WTC11 (cell line): ENCODE measurements at regions not wholly inside any gene's neighbourhood (a gene's known extent, or its start where the extent isn't known, plus 50 kb on each side); places are given as distances from the start of the nearest gene placed in this dataset.

Experiments used
- ATAC-seq: fragments of 200-7000 bp; cut with Tn5 transposase; 2 replicates; pipeline ENCODE4 v1.10.0; 2021; ENCODE audit warnings: mild to moderate bottlenecking, moderate library complexity
- CTCF ChIA-PET: fragments of 300-600 bp; sonication (Branson Sonifier 250); formaldehyde crosslinking; loops from one replicate; lab custom pipeline; 2021; ENCODE audit warnings: antibody characterized with exemption; lab: Charles Lee
- POLR2A ChIA-PET: fragments of 350-600 bp; sonication (Branson Sonifier 250); formaldehyde crosslinking; loops from one replicate; lab custom pipeline; 2021; ENCODE audit warnings: antibody characterized with exemption; lab: Charles Lee
- DNase-seq: peaks from one replicate; pipeline ENCODE4 v3.0.0; 2021; ENCODE audit warnings: low spot score
- H3K27ac Mint-ChIP-seq: 2 replicates; pipeline ENCODE4 v1.8.0; 2021; ENCODE audit warnings: mixed read lengths
- H3K27me3 Mint-ChIP-seq: 2 replicates; pipeline ENCODE4 v1.8.0; 2021; ENCODE audit warnings: low read depth, mild to moderate bottlenecking, moderate library complexity, mixed read lengths
- H3K36me3 Mint-ChIP-seq: 2 replicates; pipeline ENCODE4 v1.8.0; 2021; ENCODE audit warnings: mixed read lengths
- H3K4me1 Mint-ChIP-seq: 2 replicates; pipeline ENCODE4 v1.8.0; 2022; ENCODE audit warnings: mixed read lengths
- H3K4me3 Mint-ChIP-seq: 2 replicates; pipeline ENCODE4 v1.8.0; 2021; ENCODE audit warnings: mild to moderate bottlenecking, moderate library complexity, mixed read lengths
- H3K9me3 Mint-ChIP-seq: 2 replicates; pipeline ENCODE4 v1.8.0; 2021; ENCODE audit warnings: mixed read lengths
- ATF1 ChIP-seq: sonication (generic); formaldehyde crosslinking; IDR thresholded peaks from 2 replicates; pipeline ENCODE4 v1.8.1; 2023; ENCODE audit warnings: mild to moderate bottlenecking, moderate library complexity, missing genetic modification reagents
- ATF3 ChIP-seq: sonication (generic); formaldehyde crosslinking; conservative IDR thresholded peaks from 2 replicates; pipeline ENCODE4 v1.8.1; 2022; ENCODE audit warnings: mild to moderate bottlenecking, missing genetic modification reagents
- CBFB ChIP-seq: sonication (generic); formaldehyde crosslinking; IDR thresholded peaks from 2 replicates; pipeline ENCODE4 v1.8.1; 2022; ENCODE audit warnings: mild to moderate bottlenecking, low read depth, missing genetic modification reagents
- CREB1 ChIP-seq: sonication (generic); formaldehyde crosslinking; IDR thresholded peaks from 2 replicates; pipeline ENCODE4 v1.8.0; 2023; ENCODE audit warnings: mild to moderate bottlenecking, missing genetic modification reagents
- IRF2 ChIP-seq: sonication (generic); formaldehyde crosslinking; IDR thresholded peaks from 2 replicates; pipeline ENCODE4 v1.8.0; 2022; ENCODE audit warnings: low read depth, missing genetic modification reagents, borderline replicate concordance
- JUN ChIP-seq: sonication (generic); formaldehyde crosslinking; IDR thresholded peaks from 2 replicates; pipeline ENCODE4 v1.8.0; 2023; ENCODE audit warnings: mild to moderate bottlenecking, missing genetic modification reagents
- NFE2L1 ChIP-seq: sonication (generic); formaldehyde crosslinking; IDR thresholded peaks from 2 replicates; pipeline ENCODE4 v1.8.1; 2023; ENCODE audit warnings: missing genetic modification reagents
- NFYB ChIP-seq: sonication (generic); formaldehyde crosslinking; conservative IDR thresholded peaks from 2 replicates; pipeline ENCODE4 v1.8.0; 2022; ENCODE audit warnings: low read depth, missing genetic modification reagents
- NR1H2 ChIP-seq: sonication (generic); formaldehyde crosslinking; IDR thresholded peaks from 2 replicates; pipeline ENCODE4 v1.9.0; 2021; ENCODE audit warnings: mild to moderate bottlenecking, moderate library complexity, missing genetic modification reagents
- OVOL2 ChIP-seq: fragments of 250-450 bp; sonication (Bioruptor Pico); IDR thresholded peaks from 2 replicates; pipeline ENCODE4 v1.9.0; 2021; ENCODE audit warnings: mild to moderate bottlenecking, borderline replicate concordance
- PRDM15 ChIP-seq: sonication (generic); formaldehyde crosslinking; IDR thresholded peaks from 2 replicates; pipeline ENCODE4 v1.8.0; 2022; ENCODE audit warnings: missing genetic modification reagents
- TCF7 ChIP-seq: sonication (generic); formaldehyde crosslinking; IDR thresholded peaks from 2 replicates; pipeline ENCODE4 v1.8.0; 2022; ENCODE audit warnings: mild to moderate bottlenecking, low read depth, missing genetic modification reagents, moderate library complexity
- TEAD1 ChIP-seq: sonication (generic); formaldehyde crosslinking; IDR thresholded peaks from 2 replicates; pipeline ENCODE4 v1.8.0; 2022; ENCODE audit warnings: mild to moderate bottlenecking, missing genetic modification reagents
- TP53 ChIP-seq: sonication (generic); formaldehyde crosslinking; IDR thresholded peaks from 2 replicates; pipeline ENCODE4 v1.8.1; 2023; ENCODE audit warnings: mild to moderate bottlenecking, missing genetic modification reagents
- ZNF532 ChIP-seq: fragments of 250-450 bp; sonication (Bioruptor Pico); IDR thresholded peaks from 2 replicates; pipeline ENCODE4 v1.9.0; 2021; ENCODE audit warnings: mild to moderate bottlenecking, borderline replicate concordance
- ZSCAN18 ChIP-seq: fragments of 250-450 bp; sonication (Bioruptor Pico); IDR thresholded peaks from 2 replicates; pipeline ENCODE4 v2.1.2; 2022; ENCODE audit warnings: mild to moderate bottlenecking, moderate library complexity
- TF ChIP-seq, protein P1 (sequence below): sonication (generic); formaldehyde crosslinking; IDR thresholded peaks from 2 replicates; pipeline ENCODE4 v1.8.1; 2023; ENCODE audit warnings: mild to moderate bottlenecking, missing genetic modification reagents, borderline replicate concordance
- TF ChIP-seq, protein P2 (sequence below): sonication (generic); formaldehyde crosslinking; IDR thresholded peaks from 2 replicates; pipeline ENCODE4 v1.8.1; 2023; ENCODE audit warnings: mild to moderate bottlenecking, missing genetic modification reagents

DNA sequence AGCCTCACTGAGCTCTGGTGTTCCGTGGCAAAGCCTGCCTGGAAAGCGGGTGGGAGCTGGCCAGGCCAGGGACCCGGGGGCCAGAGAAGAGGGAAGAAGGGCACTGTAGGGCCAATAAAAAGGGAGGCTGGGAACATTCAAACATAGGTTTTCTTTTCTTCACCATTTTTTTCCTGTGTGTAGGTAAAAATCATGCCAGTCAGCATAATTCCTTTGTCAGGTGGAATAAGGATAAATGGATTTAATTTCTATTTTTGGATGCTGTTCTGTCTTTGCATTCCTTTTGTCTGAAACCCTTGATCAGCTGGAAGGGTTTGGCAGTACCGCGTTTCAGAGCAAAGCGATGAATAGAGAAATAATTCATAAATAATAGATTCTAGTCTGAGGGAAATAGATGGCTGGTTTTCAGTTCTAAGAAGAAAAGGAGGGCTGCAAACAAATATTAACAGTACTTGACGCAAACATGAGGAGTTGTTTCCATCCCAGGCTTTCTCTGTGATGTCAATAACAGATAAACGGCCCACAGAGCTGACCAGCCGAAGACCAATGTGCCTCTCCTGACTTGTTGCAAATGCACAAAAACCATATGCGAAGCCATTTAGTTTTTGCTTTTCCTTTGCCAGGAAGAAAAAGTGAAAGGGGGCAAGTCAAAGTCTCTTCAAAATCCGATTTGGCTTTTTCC is 384.4 kb downstream of the TSN start:
- Mint-ChIP-seq H3K4me3 (no peak overlapping the region), H3K27ac (no peak overlapping the region), H3K27me3 (no peaks in the 10 kb centered on the region; the same call in 1 of the 2 replicates), H3K4me1 (peaks cover 10% of the 10 kb centered on the region), H3K36me3 (no peaks in the 10 kb centered on the region), H3K9me3 (0 out of 2 replicates have a peak, but pooled peaks cover 9% of the 10 kb centered on the region)
- CTCF ChIA-PET = interaction anchor here (1.7 kb wide), 1 partner anchor 329 kb away, joined by 7 read pairs; no protein-coding TSS in a partner anchor
- TF ChIP-seq ATF1 = no peak
- no peak for TF ChIP-seq ZSCAN18 (CRISPR knock-in tag)
- TF ChIP-seq, protein P1, sequence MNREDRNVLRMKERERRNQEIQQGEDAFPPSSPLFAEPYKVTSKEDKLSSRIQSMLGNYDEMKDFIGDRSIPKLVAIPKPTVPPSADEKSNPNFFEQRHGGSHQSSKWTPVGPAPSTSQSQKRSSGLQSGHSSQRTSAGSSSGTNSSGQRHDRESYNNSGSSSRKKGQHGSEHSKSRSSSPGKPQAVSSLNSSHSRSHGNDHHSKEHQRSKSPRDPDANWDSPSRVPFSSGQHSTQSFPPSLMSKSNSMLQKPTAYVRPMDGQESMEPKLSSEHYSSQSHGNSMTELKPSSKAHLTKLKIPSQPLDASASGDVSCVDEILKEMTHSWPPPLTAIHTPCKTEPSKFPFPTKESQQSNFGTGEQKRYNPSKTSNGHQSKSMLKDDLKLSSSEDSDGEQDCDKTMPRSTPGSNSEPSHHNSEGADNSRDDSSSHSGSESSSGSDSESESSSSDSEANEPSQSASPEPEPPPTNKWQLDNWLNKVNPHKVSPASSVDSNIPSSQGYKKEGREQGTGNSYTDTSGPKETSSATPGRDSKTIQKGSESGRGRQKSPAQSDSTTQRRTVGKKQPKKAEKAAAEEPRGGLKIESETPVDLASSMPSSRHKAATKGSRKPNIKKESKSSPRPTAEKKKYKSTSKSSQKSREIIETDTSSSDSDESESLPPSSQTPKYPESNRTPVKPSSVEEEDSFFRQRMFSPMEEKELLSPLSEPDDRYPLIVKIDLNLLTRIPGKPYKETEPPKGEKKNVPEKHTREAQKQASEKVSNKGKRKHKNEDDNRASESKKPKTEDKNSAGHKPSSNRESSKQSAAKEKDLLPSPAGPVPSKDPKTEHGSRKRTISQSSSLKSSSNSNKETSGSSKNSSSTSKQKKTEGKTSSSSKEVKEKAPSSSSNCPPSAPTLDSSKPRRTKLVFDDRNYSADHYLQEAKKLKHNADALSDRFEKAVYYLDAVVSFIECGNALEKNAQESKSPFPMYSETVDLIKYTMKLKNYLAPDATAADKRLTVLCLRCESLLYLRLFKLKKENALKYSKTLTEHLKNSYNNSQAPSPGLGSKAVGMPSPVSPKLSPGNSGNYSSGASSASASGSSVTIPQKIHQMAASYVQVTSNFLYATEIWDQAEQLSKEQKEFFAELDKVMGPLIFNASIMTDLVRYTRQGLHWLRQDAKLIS = no peak
- no peak for TF ChIP-seq ATF3
- no peak for TF ChIP-seq ZNF532 (CRISPR knock-in tag)
- TF ChIP-seq NR1H2 (CRISPR knock-in tag) = no peak
- no peak for TF ChIP-seq TEAD1 (CRISPR knock-in tag)
- no peak for TF ChIP-seq CBFB (CRISPR knock-in tag)
- no peak for TF ChIP-seq TCF7 (CRISPR knock-in tag)
- TF ChIP-seq OVOL2 = no peak
- TF ChIP-seq PRDM15 (CRISPR knock-in tag) = no peak
- TF ChIP-seq TP53 = no peak
- TF ChIP-seq JUN = no peak
- no peak for TF ChIP-seq CREB1 (CRISPR knock-in tag)
- TF ChIP-seq, protein P2, sequence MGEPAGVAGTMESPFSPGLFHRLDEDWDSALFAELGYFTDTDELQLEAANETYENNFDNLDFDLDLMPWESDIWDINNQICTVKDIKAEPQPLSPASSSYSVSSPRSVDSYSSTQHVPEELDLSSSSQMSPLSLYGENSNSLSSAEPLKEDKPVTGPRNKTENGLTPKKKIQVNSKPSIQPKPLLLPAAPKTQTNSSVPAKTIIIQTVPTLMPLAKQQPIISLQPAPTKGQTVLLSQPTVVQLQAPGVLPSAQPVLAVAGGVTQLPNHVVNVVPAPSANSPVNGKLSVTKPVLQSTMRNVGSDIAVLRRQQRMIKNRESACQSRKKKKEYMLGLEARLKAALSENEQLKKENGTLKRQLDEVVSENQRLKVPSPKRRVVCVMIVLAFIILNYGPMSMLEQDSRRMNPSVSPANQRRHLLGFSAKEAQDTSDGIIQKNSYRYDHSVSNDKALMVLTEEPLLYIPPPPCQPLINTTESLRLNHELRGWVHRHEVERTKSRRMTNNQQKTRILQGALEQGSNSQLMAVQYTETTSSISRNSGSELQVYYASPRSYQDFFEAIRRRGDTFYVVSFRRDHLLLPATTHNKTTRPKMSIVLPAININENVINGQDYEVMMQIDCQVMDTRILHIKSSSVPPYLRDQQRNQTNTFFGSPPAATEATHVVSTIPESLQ (CRISPR knock-in tag) = no peak
- TF ChIP-seq NFE2L1 = no peak
- TF ChIP-seq IRF2 (CRISPR knock-in tag) = no peak
- TF ChIP-seq NFYB (CRISPR knock-in tag) = no peak
- no peak for DNase-seq
- POLR2A ChIA-PET = interaction anchor here (0.6 kb wide), 1 partner anchor 47 kb away, joined by 3 read pairs; no protein-coding TSS in a partner anchor
- ATAC-seq = no peak
